ENCODE measurements at regions not wholly inside any gene's neighbourhood (a gene's known extent, or its start where the extent isn't known, plus 50 kb on each side); places are given as distances from the start of the nearest gene placed in this dataset.

- Histone ChIP-seq H3K36me3 (replicated peaks in 1 of 2; ENCODE audit: control insufficient read depth in 1 of 2, insufficient read depth in 2 of 2, low read length in 2 of 2) (no peaks in the 10 kb centered on the region), H3K9me3 (ENCODE audit: low read length) (no peaks in the 10 kb centered on the region), H3K27ac (ENCODE audit: extremely low read length, insufficient read depth, low read length) (no peak overlapping the region), H3K4me3 (replicated peaks in 1 of 3; ENCODE audit: insufficient read depth in 1 of 3, low read depth in 2 of 3, low read length in 3 of 3) (no peak overlapping the region), H4K20me1 (ENCODE audit: insufficient read depth, low read length) (no peaks in the 10 kb centered on the region), H3K4me1 (ENCODE audit: insufficient read depth, low read length) (no peaks in the 10 kb centered on the region), H2AFZ (ENCODE audit: low read length) (no peak overlapping the region), H3K79me2 (ENCODE audit: insufficient read depth, low read length) (no peaks in the 10 kb centered on the region), H3K9ac (ENCODE audit: insufficient read depth, low read depth, low read length) (no peak overlapping the region), H3K27me3 (ENCODE audit: control insufficient read depth in 1 of 2, insufficient read depth in 2 of 2, low read length in 2 of 2) (no peaks in the 10 kb centered on the region; a peak in 2 of 5 replicates), H3K4me2 (ENCODE audit: low read depth, low read length) (no peak overlapping the region)
- intact Hi-C loops (cut with micrococcal nuclease; ENCODE audit: unreplicated experiment) (no loop called here), in situ Hi-C loops (cut with HindIII; ENCODE audit: extremely low pct_ligation_motif_present, low pct_unique_long_range_greater_than_20kb) (no loop called here)
- BruUV-seq (replicated peaks), result no TSS peak
- CTCF ChIA-PET (ENCODE audit: low intra/inter-chr PET ratio, low total read pairs), result no interaction called here
- WGBS (ENCODE audit: low lambda C conversion rate), result 25% methylated on average over 2 of the region's 2 CpGs
- TF ChIP-seq TFDP1 (CRISPR knock-in tag; IDR thresholded peaks at IDR 0.05; ENCODE audit: borderline replicate concordance), result no peak
- TF ChIP-seq KDM5B (CRISPR knock-in tag; IDR thresholded peaks at IDR 0.05; ENCODE audit: borderline replicate concordance), result no peak
- no peak for TF ChIP-seq RFXAP (CRISPR knock-in tag; IDR thresholded peaks at IDR 0.05; ENCODE audit: borderline replicate concordance)
- TF ChIP-seq ZNF766 (CRISPR knock-in tag; IDR thresholded peaks at IDR 0.05; ENCODE audit: borderline replicate concordance), result no peak
- TF ChIP-seq SRSF9 (IDR thresholded peaks at IDR 0.05; ENCODE audit: borderline replicate concordance, insufficient read depth, low read depth, low read length, poor library complexity, severe bottlenecking), result no peak
- no peak for TF ChIP-seq ZFP1 (CRISPR knock-in tag; IDR thresholded peaks at IDR 0.05)
- no peak for TF ChIP-seq MED1 (CRISPR knock-in tag; IDR thresholded peaks at IDR 0.05)
- no peak for TF ChIP-seq JUNB (CRISPR knock-in tag; IDR thresholded peaks at IDR 0.05; ENCODE audit: borderline replicate concordance)
- no peak for TF ChIP-seq NCOA5 (CRISPR knock-in tag; IDR thresholded peaks at IDR 0.05)
- TF ChIP-seq NR2F1 (CRISPR knock-in tag; IDR thresholded peaks at IDR 0.05), result no peak
- no peak for TF ChIP-seq PRDM10 (CRISPR knock-in tag; IDR thresholded peaks at IDR 0.05; ENCODE audit: low read depth)
- TF ChIP-seq TP53 (CRISPR knock-in tag; conservative IDR thresholded peaks at IDR 0.05), result no peak
- no peak for TF ChIP-seq PLSCR1 (CRISPR knock-in tag; IDR thresholded peaks at IDR 0.05; ENCODE audit: borderline replicate concordance)
- no peak for TF ChIP-seq MTERF4 (CRISPR knock-in tag; IDR thresholded peaks at IDR 0.05)
- no peak for ATAC-seq
- FAIRE-seq, result no peak
- POLR2A ChIA-PET, result no interaction called here
- DNase-seq (ENCODE audit: low spot score), result no peak
Measured at GRCh38 chr10:80741278-80741677, 203.6 kb downstream of the SH2D4B start.

Data from HepG2 (cell line).